Heart left ventricle (tissue), 16 donors: ENCODE measurements at regions not wholly inside any gene's neighbourhood (a gene's known extent, or its start where the extent isn't known, plus 50 kb on each side); places are given as distances from the start of the nearest gene placed in this dataset.

Source experiments
- ATAC-seq, 4 donors: fragments of 200-7000 bp; cut with Tn5 transposase; one replicate each; pipeline ENCODE4 v1.9.1; 2020 to 2022; ENCODE audit warnings: moderate library complexity in 4 of 4, mild to moderate bottlenecking in 3 of 4, moderate number of reproducible peaks in 1 of 4
- DNase-seq, 5 donors: peaks; one replicate each; pipeline ENCODE4 v3.0.0-alpha.2; 2020
- H3K27ac ChIP-seq, 12 donors: fragments of 200-600 bp; sonication (generic) in 4 of 12; one replicate each; pipeline versions ENCODE4 v1.5.0 to v1.8.0; 2016 to 2022; ENCODE audit warnings: mild to moderate bottlenecking in 2 of 12
- H3K27me3 ChIP-seq, 9 donors: fragments of 200-600 bp; sonication (generic) in 2 of 9; one replicate each; pipeline versions ENCODE4 v1.5.1 to v1.8.0; 2016 to 2022; ENCODE audit warnings: mild to moderate bottlenecking in 3 of 9
- H3K36me3 ChIP-seq, 9 donors: fragments of 200-600 bp; sonication (generic) in 2 of 9; one replicate each; pipeline versions ENCODE4 v1.5.0 to v1.8.0; 2018 to 2022; ENCODE audit warnings: mild to moderate bottlenecking in 2 of 9
- H3K4me1 ChIP-seq, 12 donors: fragments of 200-600 bp; sonication (generic) in 4 of 12; one replicate each; pipeline versions ENCODE4 v1.5.0 to v1.8.0; 2016 to 2022; ENCODE audit warnings: mild to moderate bottlenecking in 3 of 12
- H3K4me3 ChIP-seq, 12 donors: fragments of 200-600 bp; sonication (generic) in 4 of 12; one replicate each; pipeline versions ENCODE4 v1.5.0 to v1.8.0; 2017 to 2022; ENCODE audit warnings: mild to moderate bottlenecking in 9 of 12, moderate library complexity in 4 of 12
- H3K9me3 ChIP-seq, 12 donors: fragments of 200-600 bp; sonication (generic) in 4 of 12; one replicate each; pipeline versions ENCODE4 v1.5.0 to v1.8.0; 2016 to 2022; ENCODE audit warnings: mild to moderate bottlenecking in 1 of 12
- POLR2A ChIP-seq, 2 donors: fragments of 450-650 bp; IDR thresholded peaks; one replicate each; pipeline ENCODE4 v1.6.1; 2017; ENCODE audit warnings: antibody characterized with exemption in 2 of 2, mild to moderate bottlenecking in 2 of 2, moderate library complexity in 2 of 2
- WGBS, 4 donors: extraction: QIAGEN DNeasy Blood & Tissue Kit in 2 of 4; methylation state at CpG; one replicate each; pipeline versions ENCODE4 v1.1.5 to v1.1.7; 2013 to 2018; 5-methylcytosine and 5-hydroxymethylcytosine counted together
- intact Hi-C, 10 donors: fragments of 100-400 bp; cut with DNase I; formaldehyde crosslinking; loops; one replicate each; pipeline versions ENCODE4 v1.11.1 to v1.14.2; 2022
- TF ChIP-seq, protein P1 (sequence below), 12 donors: fragments of 200-600 bp; sonication (generic) in 4 of 12; IDR thresholded peaks; one replicate each; pipeline versions ENCODE4 v1.5.0 to v1.8.0; 2018 to 2022; ENCODE audit warnings: antibody characterized with exemption in 12 of 12, mild to moderate bottlenecking in 5 of 12
- donor health status: ischemic (EF 13 %, LVEDD 7.1; RV severe dilation, severe dysfunction).
- donor health status: healthy with polysubstance abuse.
- donor health status: DM: no; HTN: yes; CAD: no.
- donor health status: DM: no; HTN: no; CAD: no.
- donor health status: ischemic (EF 25% LVEDD 6.9; RV normal size, moderate dysfunction).
- donor health status: ischemic (EF 25% LVEDD 5.7; RV mildly dilated, moderate dysfunction).
- donor health status: healthy.
- donor health status: DM: yes; HTN: yes; CAD: no.
- donor health status: ischemic (EF 35%, LVEDD 5.7; RV mildly dilated, moderate dysfunction).
- donor health status: nonischemic (EF 11% LVEDD 7.7; RV severe dilation, severe dysfunction).
- donor health status: DM: yes; HTN: yes; CAD: no.
- donor health status: PGD.
- donor health status: ischemic (EF 29% LVEDD 5.4; RV normal size, mild dysfunction).
- donor health status: nonischemic (EF 23%, LVEDD 6.1; RV moderate dilation, normal function).

DNA sequence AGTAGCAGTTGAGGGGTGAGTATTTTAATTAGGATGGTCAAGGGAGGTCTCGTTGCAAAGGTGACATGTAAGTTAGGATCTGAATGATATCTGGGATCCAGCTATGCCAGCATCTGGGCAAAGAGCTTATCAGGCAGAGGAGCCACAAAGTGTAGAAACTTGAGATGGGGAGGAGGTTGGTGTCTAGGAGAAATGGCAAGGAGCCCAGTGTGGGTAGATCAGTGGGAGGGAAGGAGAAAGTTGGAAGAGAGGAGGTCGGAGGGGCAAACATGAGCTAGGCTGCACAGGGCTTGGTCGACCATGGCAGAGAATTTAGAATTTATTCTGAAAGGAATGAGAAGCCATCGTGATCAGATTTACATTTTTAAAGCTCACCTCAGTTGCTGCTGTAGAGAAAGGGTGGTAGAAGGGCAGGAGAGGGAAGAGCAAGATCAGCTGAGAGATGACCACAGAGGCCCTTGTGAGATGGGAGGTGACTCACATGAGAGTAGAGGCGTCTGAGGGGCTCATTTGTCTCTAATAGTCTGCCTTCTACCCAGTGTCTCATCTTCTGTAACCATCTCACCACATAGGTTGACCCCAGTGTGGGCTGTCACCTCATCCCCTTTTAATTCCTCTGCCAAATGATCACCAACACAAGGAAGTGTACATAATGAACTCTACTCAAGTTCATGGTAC, 170.0 kb downstream of the ETAA1 start:
- Histone ChIP-seq H3K9me3 (peaks cover 0 to 9% (median 0%) of the 10 kb centered on the region in 12 donors), H3K4me1 (peaks cover 0 to 7% (median under 1%) of the 10 kb centered on the region in 12 donors), H3K27me3 (no peaks in the 10 kb centered on the region), H3K27ac (no peak overlapping the region), H3K36me3 (no peaks in the 10 kb centered on the region), H3K4me3 (no peak overlapping the region)
- intact Hi-C loops = no loop called here
- no peak for TF ChIP-seq POLR2A (IDR thresholded peaks at IDR 0.05)
- TF ChIP-seq, protein P1, sequence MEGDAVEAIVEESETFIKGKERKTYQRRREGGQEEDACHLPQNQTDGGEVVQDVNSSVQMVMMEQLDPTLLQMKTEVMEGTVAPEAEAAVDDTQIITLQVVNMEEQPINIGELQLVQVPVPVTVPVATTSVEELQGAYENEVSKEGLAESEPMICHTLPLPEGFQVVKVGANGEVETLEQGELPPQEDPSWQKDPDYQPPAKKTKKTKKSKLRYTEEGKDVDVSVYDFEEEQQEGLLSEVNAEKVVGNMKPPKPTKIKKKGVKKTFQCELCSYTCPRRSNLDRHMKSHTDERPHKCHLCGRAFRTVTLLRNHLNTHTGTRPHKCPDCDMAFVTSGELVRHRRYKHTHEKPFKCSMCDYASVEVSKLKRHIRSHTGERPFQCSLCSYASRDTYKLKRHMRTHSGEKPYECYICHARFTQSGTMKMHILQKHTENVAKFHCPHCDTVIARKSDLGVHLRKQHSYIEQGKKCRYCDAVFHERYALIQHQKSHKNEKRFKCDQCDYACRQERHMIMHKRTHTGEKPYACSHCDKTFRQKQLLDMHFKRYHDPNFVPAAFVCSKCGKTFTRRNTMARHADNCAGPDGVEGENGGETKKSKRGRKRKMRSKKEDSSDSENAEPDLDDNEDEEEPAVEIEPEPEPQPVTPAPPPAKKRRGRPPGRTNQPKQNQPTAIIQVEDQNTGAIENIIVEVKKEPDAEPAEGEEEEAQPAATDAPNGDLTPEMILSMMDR (IDR thresholded peaks at IDR 0.05) = no peak
- ATAC-seq (no peak), DNase-seq (no peak)
- 75 to 81% (median 77%) methylated on average over 5 of the region's 5 CpGs for WGBS, 4 donors

DNA sequence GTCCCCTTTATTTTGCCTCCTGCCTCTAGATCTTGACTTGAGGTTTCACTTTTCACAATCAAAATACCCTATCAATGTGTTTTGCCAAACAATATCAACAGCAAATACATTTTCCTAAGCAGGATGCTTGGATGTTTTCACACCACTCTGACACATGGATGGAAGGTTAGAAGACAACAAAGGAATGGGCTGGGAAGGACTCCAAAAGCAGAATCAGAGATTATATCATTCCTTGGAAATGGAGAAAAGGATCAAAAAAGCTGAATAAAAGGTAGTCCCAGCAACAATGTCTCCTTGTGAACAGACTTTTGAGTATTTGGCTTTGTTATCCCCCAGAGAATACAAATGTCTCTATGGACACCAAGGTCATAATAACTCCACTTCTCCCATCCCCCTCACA, 170.8 kb downstream of the ETAA1 start:
- intact Hi-C loops = no loop called here
- Histone ChIP-seq H3K27me3 (no peaks in the 10 kb centered on the region), H3K4me3 (no peak overlapping the region), H3K36me3 (no peaks in the 10 kb centered on the region), H3K4me1 (peaks cover 0 to 7% (median 0%) of the 10 kb centered on the region in 12 donors), H3K9me3 (peaks cover 0 to 9% (median 0%) of the 10 kb centered on the region in 12 donors), H3K27ac (no peak overlapping the region)
- DNase-seq (no peak), ATAC-seq (no peak)
- TF ChIP-seq, protein P1 (IDR thresholded peaks at IDR 0.05) = no peak
- no peak for TF ChIP-seq POLR2A (IDR thresholded peaks at IDR 0.05)

DNA sequence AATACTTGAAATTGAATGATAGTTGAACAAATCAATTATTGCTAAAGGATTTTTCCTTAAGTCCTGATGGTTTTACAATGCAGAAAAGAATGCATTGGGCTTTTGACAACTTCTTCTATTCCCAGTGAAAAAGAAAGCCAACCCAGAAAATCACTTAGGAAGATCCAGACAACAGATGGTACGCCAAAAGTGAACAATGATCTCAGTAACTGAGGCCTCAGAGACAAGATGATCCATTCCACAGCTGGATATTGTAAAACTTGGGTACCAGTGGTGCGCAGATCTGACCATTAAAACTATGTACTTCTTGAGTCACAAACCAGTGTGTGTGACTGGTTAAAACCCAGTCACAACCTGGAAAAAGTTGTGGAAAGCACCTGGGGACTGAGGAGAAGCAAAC, 173.5 kb downstream of the ETAA1 start:
- no peak for ATAC-seq
- Histone ChIP-seq H3K36me3 (no peaks in the 10 kb centered on the region), H3K4me1 (peaks cover 0 to 5% (median 0%) of the 10 kb centered on the region in 12 donors), H3K4me3 (no peak overlapping the region), H3K9me3 (peaks cover 0 to 9% (median 0%) of the 10 kb centered on the region in 12 donors), H3K27me3 (no peaks in the 10 kb centered on the region), H3K27ac (no peak overlapping the region)
- TF ChIP-seq, protein P1 (IDR thresholded peaks at IDR 0.05) = no peak
- TF ChIP-seq POLR2A (IDR thresholded peaks at IDR 0.05) = no peak
- intact Hi-C loops = no loop called here
- WGBS, 4 donors = 48 to 69% (median 63%) methylated on average over 2 of the region's 2 CpGs
- DNase-seq = no peak

DNA sequence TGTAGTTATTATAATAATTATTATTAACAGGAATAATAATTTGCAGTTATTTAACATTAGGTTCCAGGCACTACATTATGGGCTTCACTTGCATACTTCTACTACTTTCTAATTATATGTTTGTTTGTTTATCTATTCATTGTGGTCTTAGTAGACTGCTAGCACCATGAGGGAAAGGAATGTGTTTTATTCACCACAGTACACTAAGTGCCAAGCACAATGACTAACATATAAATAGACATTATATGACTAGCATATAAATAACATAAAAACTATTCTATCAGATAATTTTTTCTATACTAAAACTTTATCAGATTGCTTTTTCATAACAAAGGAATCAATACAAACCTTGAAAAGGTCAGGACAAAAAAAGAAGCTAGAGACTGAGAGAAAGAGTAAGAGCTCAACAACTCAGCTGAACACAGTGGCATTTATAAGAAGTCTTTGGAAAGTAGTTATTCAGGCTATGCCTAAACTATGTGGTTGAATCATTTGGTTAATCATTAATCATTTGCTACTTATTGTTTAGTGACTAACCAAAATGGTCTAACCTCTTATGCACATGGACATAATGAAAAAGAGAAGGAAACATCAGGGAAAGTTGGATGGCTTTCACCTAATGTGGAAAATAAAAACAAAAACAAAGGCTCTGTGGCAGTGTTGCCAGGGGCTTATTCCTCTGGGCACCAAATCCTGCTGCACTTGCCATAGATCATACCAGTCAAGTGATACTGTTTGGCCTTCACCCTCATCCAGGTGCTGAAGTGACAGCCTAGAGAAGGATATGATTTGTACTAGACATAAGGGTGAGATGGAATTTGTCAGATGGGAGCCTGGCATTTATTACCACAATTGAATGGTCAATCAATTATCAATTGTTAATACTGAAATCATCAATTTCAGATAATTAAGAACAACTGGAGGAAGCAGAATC, 174.9 kb downstream of the ETAA1 start:
- no peak for ATAC-seq
- no peak overlapping the region for H3K4me3 ChIP-seq
- H3K27ac ChIP-seq = no peak overlapping the region
- H3K9me3 ChIP-seq = peaks cover 0 to 9% (median 0%) of the 10 kb centered on the region in 12 donors
- no peak for DNase-seq
- TF ChIP-seq, protein P1 (IDR thresholded peaks at IDR 0.05) = no peak
- no peak for TF ChIP-seq POLR2A (IDR thresholded peaks at IDR 0.05)
- intact Hi-C loops = no loop called here
- H3K36me3 ChIP-seq = no peaks in the 10 kb centered on the region
- H3K4me1 ChIP-seq = peaks cover 0 to 5% (median 0%) of the 10 kb centered on the region in 12 donors
- H3K27me3 ChIP-seq = no peaks in the 10 kb centered on the region
